DOHH2 (cell line): ENCODE measurements at regions not wholly inside any gene's neighbourhood (a gene's known extent, or its start where the extent isn't known, plus 50 kb on each side); places are given as distances from the start of the nearest gene placed in this dataset.

Source experiments
- H3F3A ChIP-seq: fragments of 200-600 bp; sonication (generic), shearing (Covaris generic); 2 replicates; pipeline ENCODE4 v1.6.0; 2016; ENCODE audit warnings: antibody characterized with exemption, mild to moderate bottlenecking; ENCODE audit not compliant: control insufficient read depth, insufficient read depth
- H3K27ac ChIP-seq: fragments of 200-600 bp; sonication (generic); 2 replicates; pipeline ENCODE4 v1.5.1; 2014; ENCODE audit warnings: low read depth, mild to moderate bottlenecking, low read length, moderate library complexity
- H3K27me3 ChIP-seq: fragments of 200-600 bp; sonication (generic); 2 replicates; pipeline ENCODE4 v1.6.1; 2014; ENCODE audit warnings: mild to moderate bottlenecking, low read length, mixed read lengths; ENCODE audit not compliant: control insufficient read depth
- H3K36me3 ChIP-seq: fragments of 200-600 bp; sonication (generic); 2 replicates; pipeline ENCODE4 v1.6.1; 2014; ENCODE audit warnings: mild to moderate bottlenecking, low read length, moderate library complexity, mixed read lengths; ENCODE audit not compliant: control insufficient read depth
- H3K4me1 ChIP-seq: fragments of 200-600 bp; sonication (generic); 2 replicates; pipeline ENCODE4 v1.6.1; 2014; ENCODE audit warnings: mild to moderate bottlenecking, low read length, mixed read lengths; ENCODE audit not compliant: control insufficient read depth
- H3K4me2 ChIP-seq: fragments of 200-600 bp; sonication (generic); 2 replicates; pipeline ENCODE4 v1.6.0; 2014; ENCODE audit warnings: mild to moderate bottlenecking, low read length, moderate library complexity
- H3K4me3 ChIP-seq: fragments of 200-600 bp; sonication (generic); 2 replicates; pipeline ENCODE4 v1.5.1; 2014; ENCODE audit warnings: mild to moderate bottlenecking, low read length, mixed read lengths
- H3K79me2 ChIP-seq: fragments of 200-600 bp; sonication (generic); 2 replicates; pipeline ENCODE4 v1.6.1; 2014; ENCODE audit warnings: mild to moderate bottlenecking, low read length, mixed read lengths; ENCODE audit not compliant: control insufficient read depth
- H3K9me2 ChIP-seq: fragments of 200-600 bp; sonication (generic); replicated peaks from 2 replicates; pipeline ENCODE4 v1.6.1; 2014; ENCODE audit warnings: mild to moderate bottlenecking, low read length, mixed read lengths; ENCODE audit not compliant: control insufficient read depth
- H3K9me3 ChIP-seq: fragments of 200-600 bp; sonication (generic); 2 replicates; pipeline ENCODE4 v1.6.1; 2014; ENCODE audit warnings: antibody characterized with exemption, low read length, mixed read lengths; ENCODE audit not compliant: control insufficient read depth, insufficient read depth
- H4K20me1 ChIP-seq: fragments of 200-600 bp; sonication (generic); 2 replicates; pipeline ENCODE4 v1.6.0; 2014; ENCODE audit warnings: low read depth, mild to moderate bottlenecking, antibody characterized with exemption, low read length, moderate library complexity; ENCODE audit not compliant: control insufficient read depth, insufficient read depth
- CTCF ChIP-seq: fragments of 200-600 bp; sonication (generic); IDR thresholded peaks from one replicate; pipeline ENCODE4 v1.5.1; 2014; ENCODE audit warnings: antibody characterized with exemption, mild to moderate bottlenecking, low read depth, low read length; ENCODE audit not compliant: poor library complexity, severe bottlenecking
- EZH2phosphoT487 ChIP-seq: fragments of 200-600 bp; sonication (generic); IDR thresholded peaks from 2 replicates; pipeline ENCODE4 v1.6.1; 2017; ENCODE audit warnings: borderline replicate concordance, mild to moderate bottlenecking, antibody characterized with exemption, low read length, moderate library complexity, mixed read lengths

GRCh38 chr11:122353561-122353960 lies 237.5 kb upstream of the BLID start:
- H3F3A ChIP-seq = no peaks in the 10 kb centered on the region
- no peaks in the 10 kb centered on the region for H3K79me2 ChIP-seq
- H3K9me2 ChIP-seq = no peaks in the 10 kb centered on the region
- H3K4me3 ChIP-seq = no peak overlapping the region
- H3K36me3 ChIP-seq = no peaks in the 10 kb centered on the region
- no peak overlapping the region for H3K4me2 ChIP-seq
- no peak overlapping the region for H3K27ac ChIP-seq
- no peaks in the 10 kb centered on the region for H4K20me1 ChIP-seq
- no peaks in the 10 kb centered on the region for H3K27me3 ChIP-seq
- no peaks in the 10 kb centered on the region for H3K9me3 ChIP-seq
- no peaks in the 10 kb centered on the region for H3K4me1 ChIP-seq
- no peak for TF ChIP-seq EZH2phosphoT487
- TF ChIP-seq CTCF = no peak

GRCh38 chr11:122348659-122349409 lies 232.8 kb upstream of the BLID start:
- no peak overlapping the region for H3K27ac ChIP-seq
- H3K4me1 ChIP-seq = no peaks in the 10 kb centered on the region
- H3K27me3 ChIP-seq = no peaks in the 10 kb centered on the region
- no peaks in the 10 kb centered on the region for H4K20me1 ChIP-seq
- no peaks in the 10 kb centered on the region for H3F3A ChIP-seq
- H3K4me2 ChIP-seq = no peak overlapping the region
- TF ChIP-seq EZH2phosphoT487 = no peak
- TF ChIP-seq CTCF = no peak
- H3K4me3 ChIP-seq = no peak overlapping the region
- no peaks in the 10 kb centered on the region for H3K9me3 ChIP-seq
- H3K9me2 ChIP-seq = no peaks in the 10 kb centered on the region
- no peaks in the 10 kb centered on the region for H3K36me3 ChIP-seq
- H3K79me2 ChIP-seq = no peaks in the 10 kb centered on the region

GRCh38 chr11:122346006-122346405 lies 230.0 kb upstream of the BLID start:
- Histone ChIP-seq H3K36me3 (no peaks in the 10 kb centered on the region), H3K4me1 (no peaks in the 10 kb centered on the region), H3K9me2 (no peaks in the 10 kb centered on the region), H3F3A (no peaks in the 10 kb centered on the region), H3K27me3 (no peaks in the 10 kb centered on the region), H3K4me3 (no peak overlapping the region), H3K9me3 (peaks cover 3% of the 10 kb centered on the region), H3K79me2 (no peaks in the 10 kb centered on the region), H3K27ac (no peak overlapping the region), H3K4me2 (no peak overlapping the region), H4K20me1 (no peaks in the 10 kb centered on the region)
- TF ChIP-seq EZH2phosphoT487 = no peak
- no peak for TF ChIP-seq CTCF
